GM23338 (cell line): ENCODE measurements at regions not wholly inside any gene's neighbourhood (a gene's known extent, or its start where the extent isn't known, plus 50 kb on each side); places are given as distances from the start of the nearest gene placed in this dataset.

Experiments used
- ATAC-seq: fragments of 200-7000 bp; cut with Tn5 transposase; 3 replicates; pipeline ENCODE4 v1.9.1; 2020
- DNase-seq: peaks from one replicate; pipeline ENCODE4 v3.0.0-alpha.2; 2015; ENCODE audit warnings: low spot score
- H2AFZ ChIP-seq: fragments of 200-600 bp; sonication (generic); 2 replicates; pipeline ENCODE4 v1.8.0; 2016; ENCODE audit warnings: antibody characterized with exemption, mild to moderate bottlenecking, moderate library complexity
- H3F3A ChIP-seq: fragments of 200-600 bp; sonication (generic); replicated peaks from 2 replicates; pipeline ENCODE4 v1.8.0; 2017; ENCODE audit warnings: antibody characterized with exemption, mixed run types, low read depth
- H3K27ac ChIP-seq: fragments of 200-600 bp; sonication (generic); 2 replicates; pipeline ENCODE4 v1.6.1; 2016; ENCODE audit warnings: low read depth
- H3K27me3 ChIP-seq: fragments of 200-600 bp; sonication (generic); 2 replicates; pipeline ENCODE4 v1.8.0; 2016; ENCODE audit warnings: mild to moderate bottlenecking, mixed run types, moderate library complexity; ENCODE audit not compliant: insufficient read depth
- H3K36me3 ChIP-seq: fragments of 200-600 bp; sonication (generic); 2 replicates; pipeline ENCODE4 v1.8.0; 2016; ENCODE audit warnings: mild to moderate bottlenecking; ENCODE audit not compliant: insufficient read depth
- H3K4me1 ChIP-seq: fragments of 200-600 bp; sonication (generic); 2 replicates; pipeline ENCODE4 v1.8.0; 2016; ENCODE audit warnings: mild to moderate bottlenecking, moderate library complexity; ENCODE audit not compliant: insufficient read depth
- H3K4me2 ChIP-seq: fragments of 200-600 bp; sonication (generic); 2 replicates; pipeline ENCODE4 v1.7.1; 2017; ENCODE audit warnings: mixed run types
- H3K4me3 ChIP-seq: fragments of 200-600 bp; sonication (generic); 2 replicates; pipeline ENCODE4 v1.6.1; 2016; ENCODE audit warnings: mixed run types
- H3K79me2 ChIP-seq: fragments of 200-600 bp; sonication (generic); replicated peaks from 2 replicates; pipeline ENCODE4 v1.8.0; 2017; ENCODE audit warnings: mild to moderate bottlenecking; ENCODE audit not compliant: insufficient read depth
- H3K9me2 ChIP-seq: fragments of 200-600 bp; sonication (generic); 2 replicates; pipeline ENCODE4 v1.8.0; 2017; ENCODE audit not compliant: insufficient read depth
- H4K20me1 ChIP-seq: fragments of 200-600 bp; sonication (generic); replicated peaks from 2 replicates; pipeline ENCODE4 v1.8.0; 2017; ENCODE audit warnings: mild to moderate bottlenecking; ENCODE audit not compliant: insufficient read depth
- H3K27ac Mint-ChIP-seq: 2 replicates; pipeline ENCODE4 v1.8.0; 2020; ENCODE audit warnings: inconsistent platforms, mild to moderate bottlenecking, moderate library complexity, mixed read lengths
- H3K27me3 Mint-ChIP-seq: 3 replicates; pipeline ENCODE4 v1.8.0; 2022; ENCODE audit warnings: low read depth, mild to moderate bottlenecking, moderate library complexity, mixed read lengths, inconsistent platforms; ENCODE audit not compliant: insufficient read depth, poor library complexity
- H3K36me3 Mint-ChIP-seq: 3 replicates; pipeline ENCODE4 v1.8.0; 2021; ENCODE audit warnings: low read depth, mild to moderate bottlenecking, inconsistent platforms, moderate library complexity, mixed read lengths
- H3K4me1 Mint-ChIP-seq: 3 replicates; pipeline ENCODE4 v1.8.0; 2020; ENCODE audit warnings: mild to moderate bottlenecking, inconsistent platforms, mixed read lengths
- H3K4me3 Mint-ChIP-seq: 3 replicates; pipeline ENCODE4 v1.8.0; 2021; ENCODE audit warnings: moderate library complexity, mild to moderate bottlenecking, inconsistent platforms, mixed read lengths
- H3K9me3 Mint-ChIP-seq: 3 replicates; pipeline ENCODE4 v1.8.0; 2020; ENCODE audit warnings: moderate library complexity, mild to moderate bottlenecking, inconsistent platforms, mixed read lengths
- CREB1 ChIP-seq: fragments of 250-450 bp; sonication (Bioruptor Pico); IDR thresholded peaks from 2 replicates; pipeline ENCODE4 v1.5.0; 2020; ENCODE audit warnings: low read depth, mild to moderate bottlenecking, moderate library complexity
- JUNB ChIP-seq: IDR thresholded peaks from one replicate; pipeline ENCODE4 v1.6.1; 2016; ENCODE audit warnings: antibody characterized with exemption; ENCODE audit not compliant: unreplicated experiment
- NANOG ChIP-seq: IDR thresholded peaks from 2 replicates; pipeline ENCODE4 v1.6.1; 2016; ENCODE audit warnings: antibody characterized with exemption, borderline replicate concordance
- STAT1 ChIP-seq: IDR thresholded peaks from one replicate; pipeline ENCODE4 v1.6.1; 2016; ENCODE audit warnings: antibody characterized with exemption; ENCODE audit not compliant: unreplicated experiment
- ZNF114 ChIP-seq: fragments of 250-450 bp; sonication (Bioruptor Pico); IDR thresholded peaks from 2 replicates; pipeline ENCODE4 v1.5.0; 2020; ENCODE audit warnings: mild to moderate bottlenecking, moderate library complexity
- ZNF462 ChIP-seq: fragments of 250-450 bp; sonication (Bioruptor Pico); IDR thresholded peaks from 2 replicates; pipeline ENCODE4 v1.5.0; 2020; ENCODE audit warnings: mild to moderate bottlenecking, moderate library complexity
- TF ChIP-seq, protein P1 (sequence below), 2 experiments: fragments of 200-600 bp in 1 of 2; sonication (generic) in 1 of 2; conservative IDR thresholded peaks; 2 replicates each; pipeline versions ENCODE4 v1.5.1 to v1.6.1; 2016 to 2017; ENCODE audit warnings: antibody characterized with exemption in 2 of 2, low read depth in 2 of 2, mild to moderate bottlenecking in 2 of 2, moderate library complexity in 1 of 2

- Histone ChIP-seq H3K9me2 (no peaks in the 10 kb centered on the region), H3K36me3 (no peaks in the 10 kb centered on the region), H3K79me2 (no peaks in the 10 kb centered on the region), H4K20me1 (no peaks in the 10 kb centered on the region), H2AFZ (no peak overlapping the region), H3K27ac (no peak overlapping the region), H3K4me1 (no peaks in the 10 kb centered on the region), H3K4me2 (no peak overlapping the region), H3K27me3 (no peaks in the 10 kb centered on the region), H3K4me3 (no peak overlapping the region), H3F3A (no peaks in the 10 kb centered on the region)
- Mint-ChIP-seq H3K4me1 (peaks cover 13% of the 10 kb centered on the region), H3K4me3 (no peak overlapping the region), H3K36me3 (no peaks in the 10 kb centered on the region), H3K27me3 (no peaks in the 10 kb centered on the region), H3K9me3 (no peaks in the 10 kb centered on the region), H3K27ac (no peak overlapping the region)
- DNase-seq (no peak), ATAC-seq (no peak)
- TF ChIP-seq JUNB: no peak
- TF ChIP-seq STAT1: no peak
- TF ChIP-seq NANOG: no peak
- TF ChIP-seq, protein P1, sequence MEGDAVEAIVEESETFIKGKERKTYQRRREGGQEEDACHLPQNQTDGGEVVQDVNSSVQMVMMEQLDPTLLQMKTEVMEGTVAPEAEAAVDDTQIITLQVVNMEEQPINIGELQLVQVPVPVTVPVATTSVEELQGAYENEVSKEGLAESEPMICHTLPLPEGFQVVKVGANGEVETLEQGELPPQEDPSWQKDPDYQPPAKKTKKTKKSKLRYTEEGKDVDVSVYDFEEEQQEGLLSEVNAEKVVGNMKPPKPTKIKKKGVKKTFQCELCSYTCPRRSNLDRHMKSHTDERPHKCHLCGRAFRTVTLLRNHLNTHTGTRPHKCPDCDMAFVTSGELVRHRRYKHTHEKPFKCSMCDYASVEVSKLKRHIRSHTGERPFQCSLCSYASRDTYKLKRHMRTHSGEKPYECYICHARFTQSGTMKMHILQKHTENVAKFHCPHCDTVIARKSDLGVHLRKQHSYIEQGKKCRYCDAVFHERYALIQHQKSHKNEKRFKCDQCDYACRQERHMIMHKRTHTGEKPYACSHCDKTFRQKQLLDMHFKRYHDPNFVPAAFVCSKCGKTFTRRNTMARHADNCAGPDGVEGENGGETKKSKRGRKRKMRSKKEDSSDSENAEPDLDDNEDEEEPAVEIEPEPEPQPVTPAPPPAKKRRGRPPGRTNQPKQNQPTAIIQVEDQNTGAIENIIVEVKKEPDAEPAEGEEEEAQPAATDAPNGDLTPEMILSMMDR (conservative IDR thresholded peaks at IDR 0.05; ENCODE audit: low read depth in 2 of 2): no peak
- TF ChIP-seq ZNF114: no peak
- TF ChIP-seq ZNF462 (CRISPR knock-in tag): no peak
- no peak for TF ChIP-seq CREB1 (CRISPR knock-in tag)
Measured at GRCh38 chrX:8067754-8068462, 103.2 kb downstream of the VCX2 start.
